Limb (tissue), 2 donors: ENCODE measurements at regions not wholly inside any gene's neighbourhood (a gene's known extent, or its start where the extent isn't known, plus 50 kb on each side); places are given as distances from the start of the nearest gene placed in this dataset.
"Not testable (repeated sequence)": the region's sequence is repeated elsewhere in the genome, so short reads cannot be mapped to it uniquely, and the experiment has no call there.

ENCODE experiments used
- DNase-seq, 2 donors: peaks; one replicate each; pipeline ENCODE4 v3.0.0-alpha.2; 2016; ENCODE audit errors: extremely low spot score in 2 of 2

GRCh38 chr17:45585794-45586650 lies 95.5 kb upstream of the PLEKHM1 start:
- peak in 1 of 2 donors; percentile 60 for DNase-seq

DNA sequence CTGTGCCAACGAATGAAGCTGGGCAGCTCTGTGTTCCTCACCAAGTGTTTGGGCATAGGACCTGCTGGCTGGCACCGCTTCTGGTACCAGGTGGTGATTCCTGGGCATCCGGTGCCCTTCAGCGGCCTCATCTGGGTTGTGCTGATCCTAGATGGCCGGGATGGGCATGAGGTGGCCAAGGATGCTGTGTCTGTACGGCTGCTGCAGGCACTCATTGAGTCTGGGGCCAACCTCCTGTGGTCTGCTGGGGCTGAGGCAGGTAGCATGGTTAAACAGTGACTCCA lies 96.1 kb upstream of the PLEKHM1 start:
- DNase-seq: not testable (repeated sequence)

- DNase-seq: peak; percentile 40 to 57
These were observed 102.0 kb upstream of the PLEKHM1 start for GRCh38 chr17:45592433-45592923.

- DNase-seq: not testable (repeated sequence)
These were observed 105.8 kb upstream of the PLEKHM1 start for GRCh38 chr17:45596347-45596746.

GRCh38 chr17:45600052-45601012 lies 109.8 kb upstream of the PLEKHM1 start:
- not testable (repeated sequence) for DNase-seq

DNA sequence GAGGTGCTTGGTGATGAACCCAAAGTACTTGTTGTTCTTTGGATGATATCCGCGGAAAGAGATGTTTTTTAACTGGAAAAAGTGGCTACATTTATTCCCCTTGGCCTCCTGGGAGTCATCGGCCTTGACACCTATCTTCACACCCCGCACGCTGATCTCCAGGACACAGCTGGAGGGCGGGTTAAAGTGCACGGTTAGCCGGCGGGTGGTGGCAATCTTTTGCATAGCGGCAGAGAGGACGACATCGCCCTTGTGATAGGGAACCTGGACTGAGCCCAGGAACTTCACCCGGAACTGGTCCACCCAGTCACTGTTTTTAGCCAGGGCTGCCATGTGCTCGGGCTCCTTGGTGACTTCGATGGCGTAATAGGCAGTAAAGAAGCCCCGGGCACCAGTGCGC lies 110.5 kb upstream of the PLEKHM1 start:
- not testable (repeated sequence) for DNase-seq

DNA sequence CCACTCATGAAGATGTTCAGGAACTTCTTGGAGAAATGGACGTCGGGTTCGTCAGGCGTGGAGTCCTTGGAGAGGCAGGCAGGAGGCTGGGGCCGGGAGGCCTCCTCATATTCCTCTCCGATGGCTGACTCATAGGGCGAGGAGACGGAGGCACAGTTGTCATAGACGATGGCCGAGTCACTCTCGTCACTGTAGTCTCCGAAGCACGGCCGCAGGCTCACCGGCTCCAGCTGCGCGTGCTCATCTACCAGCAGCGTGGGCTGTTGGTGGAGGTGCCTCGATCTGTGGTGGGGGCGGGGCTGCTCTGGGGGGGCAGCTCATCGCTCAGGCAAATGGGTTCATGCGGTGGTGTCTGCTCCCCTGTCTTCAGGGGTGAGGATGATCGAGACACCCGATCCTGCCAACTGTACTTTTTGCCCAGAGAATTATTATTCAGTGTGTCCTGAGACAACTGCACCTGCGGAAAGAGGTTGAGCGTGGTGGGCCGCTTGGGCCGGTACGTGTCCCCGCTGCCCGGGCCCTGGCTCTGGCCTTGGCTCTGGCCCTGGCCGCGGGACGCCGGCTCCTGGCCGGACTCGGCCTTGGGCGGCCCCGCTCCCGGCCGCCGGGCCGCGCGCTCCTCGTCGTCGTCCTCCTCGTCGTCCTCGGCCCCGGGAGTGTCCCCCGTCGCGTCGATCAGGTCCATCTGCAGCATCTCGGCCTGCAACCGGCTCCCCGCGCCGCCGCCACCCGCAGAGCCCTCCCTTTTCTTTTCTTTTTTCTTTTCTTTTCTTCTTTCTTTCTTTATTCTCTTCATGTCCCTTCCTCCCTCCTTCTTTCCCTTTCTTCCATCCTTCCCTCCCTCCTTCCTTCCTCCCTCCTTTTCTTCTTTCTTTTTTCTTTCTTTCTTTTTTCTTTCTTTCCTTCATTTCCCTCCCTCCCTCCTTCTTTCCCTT lies 111.4 kb upstream of the PLEKHM1 start:
- not testable (repeated sequence) for DNase-seq

- DNase-seq: not testable (repeated sequence)
These were observed 115.2 kb upstream of the PLEKHM1 start for GRCh38 chr17:45605751-45606150.

DNA sequence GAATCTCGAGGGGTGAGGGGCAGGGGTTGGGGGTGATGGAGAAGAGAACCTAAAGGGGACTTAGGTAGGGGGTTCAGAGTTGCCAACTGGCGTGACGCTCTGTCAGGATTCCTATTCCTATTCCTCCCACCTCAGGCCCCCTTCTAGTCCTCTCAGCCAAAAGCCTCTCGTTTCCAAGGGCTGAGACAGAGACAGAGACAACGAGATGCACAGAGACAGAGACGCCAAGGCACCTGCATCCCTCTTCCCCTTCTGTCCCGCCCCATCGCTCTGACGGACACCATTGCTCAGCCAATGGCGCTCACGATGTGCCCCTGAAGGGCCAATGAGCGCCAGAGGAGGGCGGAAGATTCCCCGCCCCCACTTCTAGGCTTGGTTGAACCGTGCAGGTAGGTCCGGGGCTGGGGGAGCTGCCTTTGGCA lies 129.5 kb upstream of the PLEKHM1 start:
- peak; percentile 39 to 78 for DNase-seq

GRCh38 chr17:45620468-45620867 lies 129.9 kb upstream of the PLEKHM1 start:
- peak in 1 of 2 donors; percentile 55 for DNase-seq

DNA sequence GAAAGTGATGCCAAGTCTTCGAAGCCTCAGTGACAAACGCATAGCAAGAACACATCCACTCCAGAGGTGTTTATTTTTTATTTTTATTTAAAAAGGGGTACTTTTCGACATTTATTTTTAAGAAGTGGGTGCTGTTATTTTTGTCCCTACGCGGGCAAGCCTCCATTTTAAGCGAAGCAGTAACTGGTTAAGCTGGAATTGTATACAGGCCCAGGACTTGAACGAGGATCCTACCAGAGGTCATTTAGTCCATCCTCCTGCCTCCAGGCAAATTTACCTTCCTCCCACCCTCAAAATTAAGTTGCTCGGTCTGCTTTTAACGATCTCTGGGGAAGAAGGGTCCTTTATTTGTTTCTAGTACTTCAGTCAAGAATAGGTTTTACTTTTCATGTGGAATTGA lies 130.6 kb upstream of the PLEKHM1 start:
- DNase-seq: not testable (repeated sequence)

DNA sequence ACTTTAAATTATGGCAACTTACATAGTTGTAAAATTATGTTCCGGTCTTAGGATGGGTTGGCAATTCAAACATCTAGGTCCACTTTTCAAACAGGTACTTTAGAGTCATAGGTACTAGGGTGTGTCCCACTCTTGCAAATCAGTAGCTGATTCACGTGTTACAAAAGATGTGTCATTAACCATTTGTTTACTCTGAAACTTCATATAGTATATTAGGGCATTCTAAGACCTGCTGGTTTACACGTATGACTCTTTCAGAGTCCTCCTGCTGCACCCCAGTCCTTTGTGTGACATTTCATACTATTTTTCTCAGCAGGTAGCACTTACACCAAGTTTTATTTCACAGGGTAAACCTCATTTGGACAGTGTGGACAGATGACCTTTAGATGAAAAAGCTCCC lies 131.8 kb upstream of the PLEKHM1 start:
- DNase-seq: not testable (repeated sequence)

GRCh38 chr17:45628019-45628418 lies 137.5 kb upstream of the PLEKHM1 start:
- no peak for DNase-seq

DNA sequence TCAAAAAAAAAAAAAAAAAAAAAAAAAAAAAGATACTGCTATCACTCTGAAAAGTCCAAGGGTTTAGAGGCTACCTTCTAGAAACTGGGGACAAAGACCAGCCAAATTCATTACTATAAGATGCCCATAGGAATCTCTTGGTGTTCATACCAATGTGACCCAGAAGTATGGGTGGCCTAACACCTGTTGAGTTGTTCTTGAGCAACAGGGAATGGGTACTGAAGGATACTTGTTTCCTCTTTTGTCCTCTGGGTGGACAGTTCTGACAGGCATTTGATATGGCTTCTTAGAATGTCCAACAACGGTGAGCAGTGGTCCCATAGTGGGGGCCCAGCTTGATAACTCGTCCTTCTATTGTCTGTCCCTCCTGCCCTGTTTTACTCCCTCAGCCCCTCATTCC lies 141.4 kb upstream of the PLEKHM1 start:
- DNase-seq: no peak

DNA sequence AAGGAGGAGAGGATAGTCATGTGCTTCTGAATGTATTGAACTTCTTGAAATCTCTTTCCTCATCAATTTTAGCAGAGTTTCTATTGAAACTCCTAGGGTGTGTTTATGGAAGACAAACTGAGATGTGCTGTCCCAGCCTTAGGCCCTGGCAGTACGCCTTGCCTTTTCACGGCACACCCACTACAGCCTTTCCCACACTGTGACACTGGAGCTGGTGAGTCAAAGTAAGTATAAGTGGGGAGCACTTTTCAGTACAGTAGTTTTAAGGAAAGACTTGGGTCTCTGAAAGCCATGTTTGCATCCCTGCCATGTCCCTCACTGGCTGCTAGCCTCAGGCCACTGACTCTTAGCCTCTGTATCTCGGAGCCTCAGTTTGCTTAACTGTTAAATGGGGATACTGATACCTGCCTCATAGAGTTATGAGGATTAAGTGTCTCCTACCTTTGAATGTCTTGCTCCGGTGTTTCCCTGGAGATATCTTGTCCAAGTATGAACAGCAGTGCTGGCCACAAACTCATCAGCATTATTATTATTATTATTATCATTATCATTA lies 144.7 kb upstream of the CRHR1 start:
- no peak for DNase-seq

GRCh38 chr17:45640141-45640850 lies 143.8 kb upstream of the CRHR1 start:
- DNase-seq: peak; percentile 67 to 85

- DNase-seq: no peak
These were observed 142.6 kb upstream of the CRHR1 start for GRCh38 chr17:45641541-45641940.

DNA sequence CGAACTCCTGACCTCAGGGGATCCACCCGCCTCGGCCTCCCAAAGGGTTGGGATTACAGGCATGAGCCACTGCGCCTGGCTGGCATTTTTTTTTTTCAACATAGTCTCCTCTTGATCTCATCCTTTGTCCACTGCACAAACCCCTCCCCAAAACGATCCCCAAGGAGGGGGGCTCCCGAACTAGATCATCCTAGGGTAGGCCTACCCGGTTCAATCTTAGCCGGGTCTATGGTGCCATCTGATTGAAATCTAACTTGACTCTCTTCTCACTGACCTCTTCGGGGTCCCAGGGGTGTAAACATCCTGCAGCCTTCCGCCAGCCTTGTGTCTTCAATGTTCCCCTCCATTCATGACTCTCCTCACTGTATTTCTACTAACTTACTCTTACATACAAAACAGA lies 140.5 kb upstream of the CRHR1 start:
- DNase-seq: no peak

- not testable (repeated sequence) for DNase-seq
These were observed 139.5 kb upstream of the CRHR1 start for GRCh38 chr17:45644637-45645036.

DNA sequence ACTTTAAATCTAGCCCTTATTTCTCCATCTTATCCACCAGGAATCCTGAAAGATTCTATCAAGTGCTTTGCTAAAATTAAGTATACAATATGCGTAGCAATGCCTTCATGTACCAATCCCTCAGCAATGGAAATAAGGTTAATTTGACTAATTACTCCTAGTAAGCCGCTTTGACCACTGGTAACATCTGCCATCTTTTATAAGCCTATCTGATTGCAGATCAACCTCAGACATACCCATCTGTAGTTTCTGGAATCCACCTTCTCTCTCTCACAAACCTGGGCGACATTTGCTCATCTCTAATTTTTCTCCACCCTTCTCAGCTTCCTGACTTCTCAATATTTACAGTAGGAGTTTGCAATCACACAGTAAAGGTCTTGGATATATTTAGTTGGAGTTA lies 138.8 kb upstream of the CRHR1 start:
- DNase-seq: no peak
